H1 (cell line): ENCODE measurements at regions not wholly inside any gene's neighbourhood (a gene's known extent, or its start where the extent isn't known, plus 50 kb on each side); places are given as distances from the start of the nearest gene placed in this dataset.

Source experiments
- CTCF ChIA-PET: fragments of 300-600 bp; sonication (Branson Sonifier 250); formaldehyde crosslinking; loops from one replicate; lab custom pipeline; 2021; ENCODE audit not compliant: partially characterized antibody; lab: Charles Lee
- POLR2A ChIA-PET: fragments of 300-600 bp; sonication (Branson Sonifier 250); formaldehyde crosslinking; loops from one replicate; lab custom pipeline; 2021; ENCODE audit warnings: inconsistent platforms; ENCODE audit not compliant: partially characterized antibody; lab: Charles Lee
- DNase-seq, 2 experiments: peaks; one replicate each; pipeline versions ENCODE4 v3.0.0 to v3.0.0-alpha.2; 2010 to 2022; ENCODE audit warnings: low spot score in 2 of 2, low read depth in 1 of 2, mixed read lengths in 1 of 2
- FAIRE-seq: peaks from 2 replicates; lab custom pipeline; 2011; peaks lifted over from hg19 to GRCh38; lab: Jason Lieb, UNC
- H2AFZ ChIP-seq: 2 replicates; pipeline ENCODE4 v1.8.1; 2012; ENCODE audit warnings: low read length, inconsistent platforms
- H2AK5ac ChIP-seq: 2 replicates; pipeline ENCODE4 v1.6.1; 2013; ENCODE audit warnings: low read depth, low read length
- H2BK120ac ChIP-seq: replicated peaks from 2 replicates; pipeline ENCODE3; 2013; ENCODE audit warnings: low read depth, low read length, inconsistent platforms
- H2BK12ac ChIP-seq: 2 replicates; pipeline ENCODE4 v1.6.1; 2013; ENCODE audit warnings: low read depth, low read length
- H2BK15ac ChIP-seq: 2 replicates; pipeline ENCODE4 v1.6.1; 2013; ENCODE audit warnings: low read length
- H2BK20ac ChIP-seq: 2 replicates; pipeline ENCODE4 v1.6.1; 2013; ENCODE audit warnings: low read length
- H2BK5ac ChIP-seq: 2 replicates; pipeline ENCODE4 v1.6.1; 2013; ENCODE audit warnings: low read depth, low read length
- H3K14ac ChIP-seq: 2 replicates; pipeline ENCODE4 v1.6.1; 2013; ENCODE audit warnings: inconsistent platforms; ENCODE audit not compliant: insufficient read length
- H3K18ac ChIP-seq: 2 replicates; pipeline ENCODE4 v1.6.1; 2013; ENCODE audit warnings: low read length; ENCODE audit errors: extremely low read depth
- H3K23ac ChIP-seq: 2 replicates; pipeline ENCODE4 v1.6.1; 2013; ENCODE audit warnings: inconsistent platforms; ENCODE audit not compliant: insufficient read length
- H3K23me2 ChIP-seq: 2 replicates; pipeline ENCODE4 v1.6.1; 2013; ENCODE audit warnings: low read depth, low read length
- H3K27ac ChIP-seq: 2 replicates; pipeline ENCODE4 v1.6.1; 2011; ENCODE audit warnings: low read depth, low read length, inconsistent platforms
- H3K27me3 ChIP-seq, 4 experiments: replicated peaks in 1 of 4; 1 replicate in 1 of 4; 2 replicates in 3 of 4; pipeline versions ENCODE4 v1.6.1 to v1.8.1; 2011 to 2013; ENCODE audit warnings: low read length in 3 of 4, mild to moderate bottlenecking in 3 of 4, inconsistent platforms in 2 of 4, mixed read lengths in 2 of 4, moderate library complexity in 1 of 4; ENCODE audit not compliant: control insufficient read depth in 3 of 4, insufficient read depth in 3 of 4; ENCODE audit errors: extremely low read depth in 1 of 4
- H3K36me3 ChIP-seq, 4 experiments: 2 replicates each; pipeline versions ENCODE4 v1.6.1 to v1.8.1; 2011 to 2013; ENCODE audit warnings: mild to moderate bottlenecking in 4 of 4, low read length in 3 of 4, moderate library complexity in 2 of 4, control low read depth in 1 of 4, inconsistent platforms in 1 of 4; ENCODE audit not compliant: insufficient read depth in 4 of 4, control insufficient read depth in 2 of 4
- H3K4ac ChIP-seq: replicated peaks from 2 replicates; pipeline ENCODE3; 2013; ENCODE audit warnings: low read length, low read depth, mixed read lengths, inconsistent platforms; ENCODE audit not compliant: insufficient read length
- H3K4me1 ChIP-seq, 4 experiments: replicated peaks in 1 of 4; 1 replicate in 1 of 4; 2 replicates in 3 of 4; pipeline versions ENCODE4 v1.6.1 to v1.8.1; 2011 to 2013; ENCODE audit warnings: low read length in 3 of 4, inconsistent platforms in 2 of 4, mixed read lengths in 1 of 4; ENCODE audit not compliant: insufficient read depth in 4 of 4, control insufficient read depth in 3 of 4
- H3K4me2 ChIP-seq, 2 experiments: 2 replicates each; pipeline versions ENCODE4 v1.6.1 to v1.8.1; 2011 to 2013; ENCODE audit warnings: low read depth in 2 of 2, low read length in 2 of 2, control low read depth in 1 of 2, inconsistent platforms in 1 of 2, mild to moderate bottlenecking in 1 of 2; ENCODE audit not compliant: insufficient read depth in 1 of 2
- H3K4me3 ChIP-seq, 4 experiments: fragments of 200-600, 300-600 bp in 1 of 4; sonication (generic), shearing (Covaris generic), sonication (Bioruptor Twin) in 1 of 4; 2 replicates each; pipeline versions ENCODE4 v1.5.1 to v1.8.1; 2011 to 2016; ENCODE audit warnings: low read length in 4 of 4, low read depth in 3 of 4, control low read depth in 2 of 4, inconsistent platforms in 2 of 4, mild to moderate bottlenecking in 2 of 4, mixed read lengths in 1 of 4, moderate library complexity in 1 of 4; ENCODE audit not compliant: insufficient read depth in 2 of 4; ENCODE audit errors: extremely low read depth in 1 of 4
- H3K56ac ChIP-seq: replicated peaks from 2 replicates; pipeline ENCODE3; 2013; ENCODE audit warnings: low read depth, mild to moderate bottlenecking, mixed read lengths, low read length, inconsistent platforms; ENCODE audit not compliant: insufficient read length
- H3K79me1 ChIP-seq: 2 replicates; pipeline ENCODE4 v1.6.1; 2013; ENCODE audit warnings: low read depth, low read length, control low read depth
- H3K79me2 ChIP-seq, 2 experiments: 2 replicates each; pipeline versions ENCODE4 v1.6.1 to v1.8.1; 2012 to 2013; ENCODE audit warnings: low read length in 2 of 2, mild to moderate bottlenecking in 2 of 2, inconsistent platforms in 1 of 2; ENCODE audit not compliant: insufficient read depth in 2 of 2, control insufficient read depth in 1 of 2
- H3K9ac ChIP-seq, 4 experiments: replicated peaks in 1 of 4; 1 replicate in 1 of 4; 2 replicates in 3 of 4; pipeline versions ENCODE4 v1.6.1 to v1.8.1; 2011 to 2013; ENCODE audit warnings: low read depth in 3 of 4, low read length in 3 of 4, control low read depth in 2 of 4, mild to moderate bottlenecking in 2 of 4, moderate library complexity in 2 of 4, inconsistent platforms in 1 of 4; ENCODE audit errors: extremely low read depth in 1 of 4
- H3K9me3 ChIP-seq, 2 experiments: 2 replicates each; pipeline versions ENCODE4 v1.6.1 to v1.8.1; 2012 to 2013; ENCODE audit warnings: mild to moderate bottlenecking in 2 of 2, moderate library complexity in 2 of 2, control low read depth in 1 of 2, inconsistent platforms in 1 of 2, low read depth in 1 of 2, low read length in 1 of 2, mixed read lengths in 1 of 2; ENCODE audit not compliant: insufficient read depth in 2 of 2
- H4K20me1 ChIP-seq, 2 experiments: replicated peaks in 1 of 2; 2 replicates each; pipeline versions ENCODE3 to v1.8.1; 2011 to 2013; ENCODE audit warnings: inconsistent platforms in 2 of 2, low read length in 2 of 2, mild to moderate bottlenecking in 1 of 2; ENCODE audit not compliant: insufficient read depth in 2 of 2, control insufficient read depth in 1 of 2
- H4K5ac ChIP-seq: 2 replicates; pipeline ENCODE4 v1.6.1; 2013; ENCODE audit warnings: low read length, low read depth, mixed read lengths, inconsistent platforms; ENCODE audit not compliant: insufficient read length
- H4K8ac ChIP-seq: 2 replicates; pipeline ENCODE4 v1.8.0; 2013; ENCODE audit warnings: mild to moderate bottlenecking, moderate library complexity, low read length, inconsistent platforms; ENCODE audit not compliant: insufficient read depth; ENCODE audit errors: extremely low read depth
- H4K91ac ChIP-seq: replicated peaks from 2 replicates; pipeline ENCODE3; 2013; ENCODE audit warnings: low read length, mixed read lengths, inconsistent platforms; ENCODE audit not compliant: insufficient read length
- ASH2L ChIP-seq: fragments of 200-600, 300-600 bp; sonication (generic); IDR thresholded peaks from one replicate; pipeline ENCODE4 v1.7.1; 2017; ENCODE audit warnings: low read length
- BACH1 ChIP-seq: IDR thresholded peaks from 2 replicates; pipeline ENCODE4 v1.6.1; 2012; ENCODE audit warnings: low read length, improper control_type of control experiment
- BCL11A ChIP-seq, 2 experiments: IDR thresholded peaks; one replicate each; pipeline ENCODE4 v1.6.1; 2011; ENCODE audit warnings: low read depth in 2 of 2, low read length in 2 of 2, mild to moderate bottlenecking in 2 of 2
- CEBPB ChIP-seq: IDR thresholded peaks from 2 replicates; pipeline ENCODE4 v1.6.1; 2012; ENCODE audit warnings: low read depth, low read length
- CHD2 ChIP-seq: IDR thresholded peaks from 2 replicates; pipeline ENCODE4 v1.6.1; 2012; ENCODE audit warnings: low read length, improper control_type of control experiment
- CTBP2 ChIP-seq: IDR thresholded peaks from 2 replicates; pipeline ENCODE4 v1.7.0; 2011; ENCODE audit warnings: borderline replicate concordance, mild to moderate bottlenecking, moderate library complexity, mixed read lengths, low read length; ENCODE audit not compliant: insufficient read depth, insufficient read length
- HDAC2 ChIP-seq, 2 experiments: fragments of 300-600 bp in 1 of 2; sonication (generic) in 1 of 2; IDR thresholded peaks; 2 replicates each; pipeline ENCODE4 v1.6.1; 2011 to 2012; ENCODE audit warnings: low read depth in 2 of 2, low read length in 2 of 2, mild to moderate bottlenecking in 2 of 2, moderate library complexity in 2 of 2, borderline replicate concordance in 1 of 2, inconsistent platforms in 1 of 2
- KDM1A ChIP-seq: fragments of 200-600, 300-600 bp; sonication (generic); IDR thresholded peaks from 2 replicates; pipeline ENCODE4 v1.7.1; 2016; ENCODE audit warnings: mild to moderate bottlenecking, low read length, borderline replicate concordance
- PHF8 ChIP-seq: fragments of 200-600 bp; sonication (generic); conservative IDR thresholded peaks from 2 replicates; pipeline ENCODE4 v1.7.1; 2012; ENCODE audit warnings: low read depth, mild to moderate bottlenecking, inconsistent platforms, low read length, moderate library complexity
- POU5F1 ChIP-seq: IDR thresholded peaks from 2 replicates; pipeline ENCODE4 v1.6.1; 2011; ENCODE audit warnings: low read depth, mild to moderate bottlenecking, low read length, moderate library complexity
- RFX5 ChIP-seq: IDR thresholded peaks from 2 replicates; pipeline ENCODE4 v1.6.1; 2011; ENCODE audit warnings: low read depth, low read length, improper control_type of control experiment, borderline replicate concordance
- SIRT6 ChIP-seq: IDR thresholded peaks from one replicate; pipeline ENCODE4 v1.7.1; 2012; ENCODE audit warnings: low read length, inconsistent platforms
- TBP ChIP-seq: IDR thresholded peaks from 2 replicates; pipeline ENCODE4 v1.6.1; 2011; ENCODE audit warnings: low read depth, low read length, improper control_type of control experiment
- ZNF274 ChIP-seq: IDR thresholded peaks from 2 replicates; pipeline ENCODE4 v1.7.0; 2012; ENCODE audit warnings: low read length, borderline replicate concordance; ENCODE audit errors: extremely low read depth
- WGBS, 2 experiments: shearing (Covaris generic) in 1 of 2; methylation state at CpG; one replicate each; pipeline versions ENCODE4 v1.1.6 to v1.1.7; 2013 to 2015; ENCODE audit warnings: low lambda C conversion rate in 2 of 2, mixed read lengths in 2 of 2, inconsistent platforms in 1 of 2, low coverage in 1 of 2, missing lambda C conversion rate in 1 of 2; ENCODE audit not compliant: insufficient replicate concordance in 2 of 2, insufficient coverage in 1 of 2, insufficient read length in 1 of 2; ENCODE audit errors: extremely low coverage in 1 of 2, missing lambda C conversion rate in 1 of 2; 5-methylcytosine and 5-hydroxymethylcytosine counted together
- TF ChIP-seq, protein P1 (sequence below): IDR thresholded peaks from 2 replicates; pipeline ENCODE4 v1.6.1; 2011; ENCODE audit warnings: low read depth, mild to moderate bottlenecking, low read length; ENCODE audit not compliant: insufficient read depth

GRCh38 chr11:70734379-70734778 lies 336.1 kb downstream of the CTTN start:
- no peak overlapping the region for H4K91ac ChIP-seq
- no peak overlapping the region for H3K4me2 ChIP-seq
- no peak overlapping the region for H2BK120ac ChIP-seq
- H3K23ac ChIP-seq: no peak overlapping the region
- H3K9me3 ChIP-seq: no peaks in the 10 kb centered on the region
- 82% methylated on average over 7 of the region's 8 CpGs; no CpG with 5 or more reads in 1 of the 2 experiments for WGBS, 2 experiments
- H3K23me2 ChIP-seq: no peaks in the 10 kb centered on the region; the same call in 1 of the 2 replicates
- FAIRE-seq: no peak
- no peaks in the 10 kb centered on the region; a peak in 1 of 7 replicates for H3K27me3 ChIP-seq
- H3K56ac ChIP-seq: no peak overlapping the region
- H2BK15ac ChIP-seq: no peak overlapping the region
- H2BK12ac ChIP-seq: no peak overlapping the region
- H3K14ac ChIP-seq: no peak overlapping the region
- no peak overlapping the region for H4K5ac ChIP-seq
- no peaks in the 10 kb centered on the region for H3K36me3 ChIP-seq
- H3K79me1 ChIP-seq: no peaks in the 10 kb centered on the region; the same call in 1 of the 2 replicates
- CTCF ChIA-PET: no interaction called here
- no peak overlapping the region for H2AFZ ChIP-seq
- DNase-seq: no peak
- no peak overlapping the region for H3K18ac ChIP-seq
- no peak overlapping the region for H2BK20ac ChIP-seq
- H3K79me2 ChIP-seq: no peaks in the 10 kb centered on the region
- no peak overlapping the region for H2AK5ac ChIP-seq
- H4K20me1 ChIP-seq: no peaks in the 10 kb centered on the region
- H3K4me3 ChIP-seq: no peak overlapping the region
- no peak overlapping the region for H3K9ac ChIP-seq
- H3K4ac ChIP-seq: no peak overlapping the region
- POLR2A ChIA-PET: no interaction called here
- H4K8ac ChIP-seq: no peak overlapping the region
- H2BK5ac ChIP-seq: no peak overlapping the region
- H3K4me1 ChIP-seq: no peaks in the 10 kb centered on the region; a peak in 2 of 7 replicates
- H3K27ac ChIP-seq: no peak overlapping the region
- TF ChIP-seq CEBPB: no peak
- no peak for TF ChIP-seq POU5F1
- TF ChIP-seq CHD2: no peak
- no peak for TF ChIP-seq BACH1
- TF ChIP-seq ZNF274: no peak
- TF ChIP-seq ASH2L: no peak
- no peak for TF ChIP-seq HDAC2 (IDR thresholded peaks at IDR 0.05; ENCODE audit: borderline replicate concordance in 1 of 2, low read depth in 2 of 2, low read length in 2 of 2)
- no peak for TF ChIP-seq KDM1A
- TF ChIP-seq CTBP2: no peak
- TF ChIP-seq, protein P1, sequence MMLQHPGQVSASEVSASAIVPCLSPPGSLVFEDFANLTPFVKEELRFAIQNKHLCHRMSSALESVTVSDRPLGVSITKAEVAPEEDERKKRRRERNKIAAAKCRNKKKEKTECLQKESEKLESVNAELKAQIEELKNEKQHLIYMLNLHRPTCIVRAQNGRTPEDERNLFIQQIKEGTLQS: no peak
- no peak for TF ChIP-seq SIRT6
- no peak for TF ChIP-seq PHF8
- no peak for TF ChIP-seq TBP
- TF ChIP-seq RFX5: no peak
- no peak for TF ChIP-seq BCL11A (IDR thresholded peaks at IDR 0.05; ENCODE audit: low read depth in 2 of 2, low read length in 2 of 2)
